SK-N-MC (cell line): ENCODE measurements at regions not wholly inside any gene's neighbourhood (a gene's known extent, or its start where the extent isn't known, plus 50 kb on each side); places are given as distances from the start of the nearest gene placed in this dataset.

Experiments
- EZH2 ChIP-seq: fragments of 200-600 bp; sonication (generic); IDR thresholded peaks from one replicate; pipeline ENCODE4 v1.6.1; 2017; ENCODE audit warnings: antibody characterized with exemption
- FOXP2 ChIP-seq: optimal IDR thresholded peaks from 2 replicates; pipeline ENCODE3; 2011; ENCODE audit warnings: mild to moderate bottlenecking, moderate library complexity; ENCODE audit not compliant: insufficient read depth; ENCODE audit errors: extremely low read length, control extremely low read depth
- POLR2AphosphoS5 ChIP-seq: IDR thresholded peaks from 2 replicates; pipeline ENCODE4 v1.6.1; 2012; ENCODE audit warnings: mild to moderate bottlenecking, low read depth, low read length, borderline replicate concordance

DNA sequence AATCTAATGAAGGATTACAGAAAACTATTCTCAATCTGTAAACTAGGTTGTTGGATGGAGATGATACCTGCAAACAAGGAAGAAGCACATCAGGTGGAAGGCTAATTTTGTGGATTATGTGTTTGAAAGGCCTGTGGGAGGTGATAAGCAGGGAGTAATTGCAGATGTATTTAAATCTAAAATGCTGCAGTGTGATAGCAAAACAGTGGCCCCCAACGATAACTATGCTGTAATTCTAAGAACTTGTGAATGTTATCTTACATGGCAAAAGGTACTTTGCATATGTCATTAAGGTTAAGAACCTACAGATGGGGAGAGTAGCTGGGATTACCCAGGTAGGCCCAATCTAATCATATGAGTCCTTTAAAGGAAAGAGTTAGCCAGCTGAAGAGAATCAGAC lies 164.5 kb upstream of the AHR start:
- no peak for TF ChIP-seq EZH2
- no peak for TF ChIP-seq POLR2AphosphoS5
- TF ChIP-seq FOXP2: no peak
